ENCODE measurements at regions not wholly inside any gene's neighbourhood (a gene's known extent, or its start where the extent isn't known, plus 50 kb on each side); places are given as distances from the start of the nearest gene placed in this dataset.

GRCh38 chr4:41819621-41820020, 71.1 kb upstream of the PHOX2B start:
- no peak for ATAC-seq

GRCh38 chr4:41815473-41815872, 66.9 kb upstream of the PHOX2B start:
- TF ChIP-seq ZFP30 (CRISPR knock-in tag; IDR thresholded peaks at IDR 0.05) (no peak), OSR1 (CRISPR knock-in tag; IDR thresholded peaks at IDR 0.05) (no peak), ISL1 (CRISPR knock-in tag; IDR thresholded peaks at IDR 0.05) (no peak), TSHZ2 (CRISPR knock-in tag; IDR thresholded peaks at IDR 0.05) (no peak), GLIS3 (CRISPR knock-in tag; IDR thresholded peaks at IDR 0.05) (no peak)
- no peak for ATAC-seq

More at GRCh38 chr4:41819621-41820020, 71.1 kb upstream of the PHOX2B start:
- TF ChIP-seq PATZ1 (CRISPR knock-in tag; IDR thresholded peaks at IDR 0.05; ENCODE audit: borderline replicate concordance) (no peak), TSHZ2 (CRISPR knock-in tag; IDR thresholded peaks at IDR 0.05) (no peak), POU6F1 (CRISPR knock-in tag; IDR thresholded peaks at IDR 0.05; ENCODE audit: borderline replicate concordance, low read depth) (no peak), GLIS3 (CRISPR knock-in tag; IDR thresholded peaks at IDR 0.05) (no peak)

GRCh38 chr4:41814565-41814964, 66.0 kb upstream of the PHOX2B start:
- TF ChIP-seq RARB (CRISPR knock-in tag; IDR thresholded peaks at IDR 0.05) (no peak), POU6F1 (CRISPR knock-in tag; IDR thresholded peaks at IDR 0.05; ENCODE audit: borderline replicate concordance, low read depth) (no peak), ZNF70 (CRISPR knock-in tag; IDR thresholded peaks at IDR 0.05) (no peak), BACH2 (CRISPR knock-in tag; IDR thresholded peaks at IDR 0.05; ENCODE audit: borderline replicate concordance) (no peak), TSHZ2 (CRISPR knock-in tag; IDR thresholded peaks at IDR 0.05) (no peak), ISL1 (CRISPR knock-in tag; IDR thresholded peaks at IDR 0.05) (no peak), ZNF565 (CRISPR knock-in tag; conservative IDR thresholded peaks at IDR 0.05; ENCODE audit: low read depth) (no peak), ZFP30 (CRISPR knock-in tag; IDR thresholded peaks at IDR 0.05) (no peak), PPARA (CRISPR knock-in tag; IDR thresholded peaks at IDR 0.05; ENCODE audit: borderline replicate concordance) (no peak), CSDC2 (CRISPR knock-in tag; IDR thresholded peaks at IDR 0.05) (no peak), ZFP3 (CRISPR knock-in tag; IDR thresholded peaks at IDR 0.05) (no peak), CREB5 (CRISPR knock-in tag; IDR thresholded peaks at IDR 0.05; ENCODE audit: low read depth) (no peak), ZNF8 (CRISPR knock-in tag; IDR thresholded peaks at IDR 0.05) (no peak), GLIS3 (CRISPR knock-in tag; IDR thresholded peaks at IDR 0.05) (no peak), OSR1 (CRISPR knock-in tag; IDR thresholded peaks at IDR 0.05) (no peak), ARNTL (CRISPR knock-in tag; IDR thresholded peaks at IDR 0.05; ENCODE audit: borderline replicate concordance, low read depth) (no peak), ZC3H10 (CRISPR knock-in tag; IDR thresholded peaks at IDR 0.05) (no peak)
- no peak for ATAC-seq

Measured in SK-N-SH treated with all-trans-retinoic acid at 6 μM for 48 hours (cell line).